ENCODE measurements at regions not wholly inside any gene's neighbourhood (a gene's known extent, or its start where the extent isn't known, plus 50 kb on each side); places are given as distances from the start of the nearest gene placed in this dataset.

- no peak for DNase-seq
These were observed 182.5 kb upstream of the SERP2 start for GRCh38 chr13:44191103-44191502.

GRCh38 chr13:44191504-44192171 lies 182.0 kb upstream of the SERP2 start:
- peak; percentile 21 for DNase-seq

- DNase-seq = no peak
These were observed 179.9 kb upstream of the SERP2 start for GRCh38 chr13:44193731-44194130.

GRCh38 chr13:44195245-44195644 lies 178.4 kb upstream of the SERP2 start:
- DNase-seq = no peak

- DNase-seq = no peak
These were observed 177.3 kb upstream of the SERP2 start for GRCh38 chr13:44196196-44196751.

GRCh38 chr13:44197791-44198770 lies 175.5 kb upstream of the SERP2 start:
- no peak for DNase-seq

- DNase-seq = no peak
These were observed 174.8 kb upstream of the SERP2 start for GRCh38 chr13:44198826-44199225.

- DNase-seq = no peak
These were observed 173.9 kb upstream of the SERP2 start for GRCh38 chr13:44199627-44200207.

GRCh38 chr13:44206434-44206833 lies 167.2 kb upstream of the SERP2 start:
- DNase-seq = no peak

GRCh38 chr13:44207476-44207875 lies 166.1 kb upstream of the SERP2 start:
- no peak for DNase-seq

- DNase-seq = no peak
These were observed 163.1 kb upstream of the SERP2 start for GRCh38 chr13:44210525-44210924.

GRCh38 chr13:44211286-44211685 lies 162.3 kb upstream of the SERP2 start:
- DNase-seq = no peak

GRCh38 chr13:44211704-44212346 lies 161.8 kb upstream of the SERP2 start:
- DNase-seq = no peak

- no peak for DNase-seq
These were observed 160.8 kb upstream of the SERP2 start for GRCh38 chr13:44212633-44213396.

- DNase-seq = no peak
These were observed 155.0 kb upstream of the SERP2 start for GRCh38 chr13:44218501-44219240.

GRCh38 chr13:44219577-44220548 lies 153.8 kb upstream of the SERP2 start:
- DNase-seq = no peak

- DNase-seq = no peak
These were observed 152.7 kb upstream of the SERP2 start for GRCh38 chr13:44220948-44221347.

- DNase-seq = no peak
These were observed 152.0 kb upstream of the SERP2 start for GRCh38 chr13:44221657-44222056.

- DNase-seq = no peak
These were observed 149.7 kb upstream of the SERP2 start for GRCh38 chr13:44223770-44224444.
